Loucy (cell line): ENCODE measurements at regions not wholly inside any gene's neighbourhood (a gene's known extent, or its start where the extent isn't known, plus 50 kb on each side); places are given as distances from the start of the nearest gene placed in this dataset.
"Not testable (repeated sequence)": the region's sequence is repeated elsewhere in the genome, so short reads cannot be mapped to it uniquely, and the experiment has no call there.

ENCODE experiments used
- H2AFZ ChIP-seq: fragments of 200-600 bp; sonication (generic); 2 replicates; pipeline ENCODE4 v1.6.0; 2016; ENCODE audit warnings: antibody characterized with exemption, mild to moderate bottlenecking, low read length, moderate library complexity
- H3F3A ChIP-seq: fragments of 200-600 bp; 2 replicates; pipeline ENCODE4 v1.6.0; 2016; ENCODE audit warnings: antibody characterized with exemption, low read depth, mild to moderate bottlenecking
- H3K27me3 ChIP-seq: fragments of 200-600 bp; sonication (generic); 2 replicates; pipeline ENCODE4 v1.6.1; 2014; ENCODE audit warnings: low read length, mild to moderate bottlenecking; ENCODE audit not compliant: insufficient read depth, poor library complexity, severe bottlenecking
- H3K36me3 ChIP-seq: fragments of 200-600 bp; sonication (generic); 2 replicates; pipeline ENCODE4 v1.6.1; 2016; ENCODE audit warnings: low read length; ENCODE audit not compliant: insufficient read depth
- H3K4me1 ChIP-seq: fragments of 200-600 bp; sonication (generic); 2 replicates; pipeline ENCODE4 v1.5.1; 2014; ENCODE audit warnings: low read length, mild to moderate bottlenecking; ENCODE audit not compliant: insufficient read depth, poor library complexity, severe bottlenecking
- H3K4me2 ChIP-seq: fragments of 200-600 bp; sonication (generic); 2 replicates; pipeline ENCODE4 v1.6.0; 2014; ENCODE audit warnings: antibody characterized with exemption, low read length, low read depth, mild to moderate bottlenecking; ENCODE audit not compliant: poor library complexity, severe bottlenecking
- H3K4me3 ChIP-seq: fragments of 200-600 bp; sonication (generic); 2 replicates; pipeline ENCODE4 v1.5.1; 2014; ENCODE audit warnings: low read length, mild to moderate bottlenecking, mixed read lengths; ENCODE audit not compliant: poor library complexity, severe bottlenecking
- H3K79me2 ChIP-seq: fragments of 200-600 bp; sonication (generic); 2 replicates; pipeline ENCODE4 v1.6.1; 2014; ENCODE audit warnings: low read length; ENCODE audit not compliant: insufficient read depth
- H3K9ac ChIP-seq: fragments of 200-600 bp; sonication (generic); 2 replicates; pipeline ENCODE4 v1.6.0; 2014; ENCODE audit warnings: mild to moderate bottlenecking, low read depth, low read length, moderate library complexity; ENCODE audit not compliant: poor library complexity, severe bottlenecking
- H3K9me2 ChIP-seq: fragments of 200-600 bp; sonication (generic); replicated peaks from 2 replicates; pipeline ENCODE4 v1.6.1; 2016; ENCODE audit warnings: low read depth, low read length, mixed read lengths
- H3K9me3 ChIP-seq: fragments of 200-600 bp; sonication (generic); 2 replicates; pipeline ENCODE4 v1.6.1; 2014; ENCODE audit warnings: mild to moderate bottlenecking, antibody characterized with exemption, low read length, low read depth; ENCODE audit not compliant: insufficient read depth
- H4K20me1 ChIP-seq: fragments of 200-600 bp; sonication (generic); 2 replicates; pipeline ENCODE4 v1.6.0; 2014; ENCODE audit warnings: antibody characterized with exemption, low read length, mild to moderate bottlenecking; ENCODE audit not compliant: insufficient read depth, poor library complexity, severe bottlenecking
- CTCF ChIP-seq: fragments of 200-600 bp; sonication (generic); conservative IDR thresholded peaks from 2 replicates; pipeline ENCODE4 v1.5.1; 2014; ENCODE audit warnings: mild to moderate bottlenecking, antibody characterized with exemption, low read length
- EZH2phosphoT487 ChIP-seq: fragments of 200-600 bp; IDR thresholded peaks from 2 replicates; pipeline ENCODE4 v1.6.1; 2018; ENCODE audit warnings: antibody characterized with exemption, mild to moderate bottlenecking, moderate library complexity, borderline replicate concordance

GRCh38 chr13:81104035-81104715, 763.2 kb upstream of the SPRY2 start:
- no peak overlapping the region for H3K4me3 ChIP-seq
- no peaks in the 10 kb centered on the region for H3K9me3 ChIP-seq
- H3K9ac ChIP-seq, result no peak overlapping the region
- no peaks in the 10 kb centered on the region for H3K27me3 ChIP-seq
- no peaks in the 10 kb centered on the region for H3K4me1 ChIP-seq
- no peaks in the 10 kb centered on the region for H3K36me3 ChIP-seq
- H3K9me2 ChIP-seq, result no peaks in the 10 kb centered on the region
- H3F3A ChIP-seq, result no peaks in the 10 kb centered on the region
- no peaks in the 10 kb centered on the region for H3K79me2 ChIP-seq
- H3K4me2 ChIP-seq, result no peak overlapping the region
- no peak for TF ChIP-seq EZH2phosphoT487
- TF ChIP-seq CTCF, result no peak
- no peaks in the 10 kb centered on the region for H4K20me1 ChIP-seq
- H2AFZ ChIP-seq, result no peak overlapping the region

GRCh38 chr13:81102066-81102465, 761.1 kb upstream of the SPRY2 start:
- not testable (repeated sequence) for H3K9ac ChIP-seq, H3F3A ChIP-seq, H4K20me1 ChIP-seq, H3K36me3 ChIP-seq, H3K4me2 ChIP-seq, H3K4me3 ChIP-seq, H2AFZ ChIP-seq, H3K79me2 ChIP-seq, H3K27me3 ChIP-seq, H3K4me1 ChIP-seq, H3K9me3 ChIP-seq, H3K9me2 ChIP-seq

GRCh38 chr13:81089371-81090157, 748.6 kb upstream of the SPRY2 start:
- H3K4me3 ChIP-seq, result no peak overlapping the region
- no peaks in the 10 kb centered on the region for H3K9me2 ChIP-seq
- H3K4me2 ChIP-seq, result no peak overlapping the region
- H3K27me3 ChIP-seq, result no peaks in the 10 kb centered on the region
- no peaks in the 10 kb centered on the region for H3K36me3 ChIP-seq
- H4K20me1 ChIP-seq, result no peaks in the 10 kb centered on the region
- H3K79me2 ChIP-seq, result no peaks in the 10 kb centered on the region
- no peaks in the 10 kb centered on the region for H3K9me3 ChIP-seq
- no peaks in the 10 kb centered on the region for H3F3A ChIP-seq
- no peaks in the 10 kb centered on the region for H3K4me1 ChIP-seq
- H3K9ac ChIP-seq, result no peak overlapping the region
- no peak overlapping the region for H2AFZ ChIP-seq
- TF ChIP-seq CTCF, result no peak
- TF ChIP-seq EZH2phosphoT487, result no peak
